OCI-LY7 (cell line): ENCODE measurements at regions not wholly inside any gene's neighbourhood (a gene's known extent, or its start where the extent isn't known, plus 50 kb on each side); places are given as distances from the start of the nearest gene placed in this dataset.

Experiments used
- BruUV-seq: library from RNA; stranded (reverse); fragments of 400-500 nt; replicated peaks from 2 replicates; lab custom pipeline; 2021; lab: Mats Ljungman, UMichigan
- CTCF ChIA-PET: fragments of 300-600 bp; sonication (Branson Sonifier 250); formaldehyde crosslinking; loops from one replicate; lab custom pipeline; 2022; ENCODE audit warnings: antibody characterized with exemption; ENCODE audit not compliant: unreplicated experiment; lab: Charles Lee
- POLR2A ChIA-PET: fragments of 300-600 bp; sonication (Branson Sonifier 250); formaldehyde crosslinking; loops from one replicate; lab custom pipeline; 2022; ENCODE audit warnings: antibody characterized with exemption; lab: Charles Lee
- DNase-seq: peaks from one replicate; pipeline ENCODE4 v3.0.0-alpha.2; 2015; ENCODE audit warnings: low spot score
- H2AFZ ChIP-seq: fragments of 200-600 bp; sonication (generic), shearing (Covaris generic); 2 replicates; pipeline ENCODE4 v1.6.1; 2014; ENCODE audit warnings: mild to moderate bottlenecking, antibody characterized with exemption, low read length, moderate library complexity
- H3K27ac ChIP-seq: fragments of 200-600 bp; sonication (generic); 2 replicates; pipeline ENCODE4 v1.5.1; 2014; ENCODE audit warnings: mixed run types, low read depth, mild to moderate bottlenecking, moderate library complexity, low read length, inconsistent platforms; ENCODE audit not compliant: poor library complexity, severe bottlenecking
- H3K36me3 ChIP-seq: fragments of 200-600 bp; sonication (generic); 2 replicates; pipeline ENCODE4 v1.6.1; 2014; ENCODE audit warnings: mild to moderate bottlenecking, antibody characterized with exemption, low read length, moderate library complexity, mixed read lengths; ENCODE audit not compliant: insufficient read depth
- H3K4me1 ChIP-seq: fragments of 200-600 bp; sonication (generic); 2 replicates; pipeline ENCODE4 v1.5.1; 2014; ENCODE audit warnings: mild to moderate bottlenecking, low read length; ENCODE audit not compliant: insufficient read depth, poor library complexity, severe bottlenecking
- H3K4me2 ChIP-seq: fragments of 200-600 bp; sonication (generic); 2 replicates; pipeline ENCODE4 v1.6.1; 2014; ENCODE audit warnings: mild to moderate bottlenecking, low read length
- H3K4me3 ChIP-seq: fragments of 200-600 bp; sonication (generic); 2 replicates; pipeline ENCODE4 v1.5.1; 2014; ENCODE audit warnings: mild to moderate bottlenecking, low read depth, low read length; ENCODE audit not compliant: poor library complexity, severe bottlenecking
- H3K79me2 ChIP-seq: fragments of 200-600 bp; sonication (generic); 2 replicates; pipeline ENCODE4 v1.6.1; 2016; ENCODE audit warnings: low read depth, mild to moderate bottlenecking, low read length, moderate library complexity, mixed read lengths; ENCODE audit not compliant: insufficient read depth
- H3K9me2 ChIP-seq: fragments of 200-600 bp; sonication (generic); 2 replicates; pipeline ENCODE4 v1.6.1; 2016; ENCODE audit warnings: mild to moderate bottlenecking, low read length, mixed read lengths; ENCODE audit not compliant: insufficient read depth
- H3K9me3 ChIP-seq: fragments of 200-600 bp; sonication (generic); 2 replicates; pipeline ENCODE4 v1.6.1; 2014; ENCODE audit warnings: mild to moderate bottlenecking, mixed run types, low read length, mixed read lengths
- H4K20me1 ChIP-seq: fragments of 200-600 bp; sonication (generic); 2 replicates; pipeline ENCODE4 v1.6.1; 2014; ENCODE audit warnings: mild to moderate bottlenecking, antibody characterized with exemption, low read length, moderate library complexity, mixed read lengths; ENCODE audit not compliant: insufficient read depth
- CTCF ChIP-seq: fragments of 200-600 bp; sonication (generic); conservative IDR thresholded peaks from 2 replicates; pipeline ENCODE4 v1.5.1; 2014; ENCODE audit warnings: mild to moderate bottlenecking, antibody characterized with exemption, low read length, moderate library complexity, mixed read lengths
- EZH2phosphoT487 ChIP-seq: fragments of 200-600 bp; sonication (generic); IDR thresholded peaks from 2 replicates; pipeline ENCODE4 v1.6.1; 2018; ENCODE audit warnings: low read depth, borderline replicate concordance, mild to moderate bottlenecking, mixed run types, antibody characterized with exemption, low read length, moderate library complexity, mixed read lengths
- intact Hi-C: fragments of 100-400 bp; cut with micrococcal nuclease; formaldehyde crosslinking; loops from one replicate; pipeline ENCODE4 v1.10.0; 2022; ENCODE audit not compliant: unreplicated experiment

GRCh38 chr18:7388741-7389140, 157.9 kb downstream of the LRRC30 start:
- POLR2A ChIA-PET, result no interaction called here
- H2AFZ ChIP-seq, result no peak overlapping the region
- H3K36me3 ChIP-seq, result no peaks in the 10 kb centered on the region
- no TSS peak for BruUV-seq
- H3K27ac ChIP-seq, result no peak overlapping the region
- no peak overlapping the region for H3K4me2 ChIP-seq
- CTCF ChIA-PET, result no interaction called here
- TF ChIP-seq CTCF (no peak), EZH2phosphoT487 (no peak)
- no peaks in the 10 kb centered on the region for H3K9me2 ChIP-seq
- no peak for DNase-seq
- H3K4me1 ChIP-seq, result no peaks in the 10 kb centered on the region
- intact Hi-C loops, result no loop called here
- H3K79me2 ChIP-seq, result no peaks in the 10 kb centered on the region
- H3K9me3 ChIP-seq, result no peaks in the 10 kb centered on the region
- no peak overlapping the region for H3K4me3 ChIP-seq
- H4K20me1 ChIP-seq, result no peaks in the 10 kb centered on the region

- intact Hi-C loops, result no loop called here
- Histone ChIP-seq H3K9me3 (no peaks in the 10 kb centered on the region), H3K36me3 (no peaks in the 10 kb centered on the region), H3K79me2 (no peaks in the 10 kb centered on the region), H4K20me1 (no peaks in the 10 kb centered on the region), H3K27ac (no peak overlapping the region), H3K4me3 (no peak overlapping the region), H3K4me2 (no peak overlapping the region), H3K9me2 (no peaks in the 10 kb centered on the region), H3K4me1 (no peaks in the 10 kb centered on the region), H2AFZ (no peak overlapping the region)
- DNase-seq, result no peak
- BruUV-seq, result no TSS peak
- TF ChIP-seq CTCF (no peak), EZH2phosphoT487 (no peak)
- CTCF ChIA-PET, result no interaction called here
- POLR2A ChIA-PET, result no interaction called here
Measured at GRCh38 chr18:7390731-7391492, 160.0 kb downstream of the LRRC30 start.

GRCh38 chr18:7393080-7393479, 162.2 kb downstream of the LRRC30 start:
- no peak overlapping the region for H3K27ac ChIP-seq
- CTCF ChIA-PET, result no interaction called here

More at GRCh38 chr18:7393080-7393479, 162.2 kb downstream of the LRRC30 start:
- DNase-seq, result no peak
- Histone ChIP-seq H3K4me1 (no peaks in the 10 kb centered on the region), H4K20me1 (no peaks in the 10 kb centered on the region), H3K9me2 (no peaks in the 10 kb centered on the region), H2AFZ (no peak overlapping the region), H3K9me3 (no peaks in the 10 kb centered on the region), H3K79me2 (no peaks in the 10 kb centered on the region), H3K36me3 (no peaks in the 10 kb centered on the region), H3K4me2 (no peak overlapping the region), H3K4me3 (no peak overlapping the region)
- BruUV-seq, result no TSS peak
- no peak for TF ChIP-seq CTCF
- no peak for TF ChIP-seq EZH2phosphoT487
- POLR2A ChIA-PET, result no interaction called here
- intact Hi-C loops, result no loop called here
